Hypothalamus (tissue), 51 donors: ENCODE measurements at regions not wholly inside any gene's neighbourhood (a gene's known extent, or its start where the extent isn't known, plus 50 kb on each side); places are given as distances from the start of the nearest gene placed in this dataset.
A peak's percentile ranks its signal among the peaks of the same experiment; 100 is the strongest.
"Not testable (repeated sequence)": the region's sequence is repeated elsewhere in the genome, so short reads cannot be mapped to it uniquely, and the experiment has no call there.

Experiments used
- DNase-seq, 51 donors: peaks; one replicate each; lab custom pipeline; 2025; lab: John Stamatoyannopoulos, UW

DNA sequence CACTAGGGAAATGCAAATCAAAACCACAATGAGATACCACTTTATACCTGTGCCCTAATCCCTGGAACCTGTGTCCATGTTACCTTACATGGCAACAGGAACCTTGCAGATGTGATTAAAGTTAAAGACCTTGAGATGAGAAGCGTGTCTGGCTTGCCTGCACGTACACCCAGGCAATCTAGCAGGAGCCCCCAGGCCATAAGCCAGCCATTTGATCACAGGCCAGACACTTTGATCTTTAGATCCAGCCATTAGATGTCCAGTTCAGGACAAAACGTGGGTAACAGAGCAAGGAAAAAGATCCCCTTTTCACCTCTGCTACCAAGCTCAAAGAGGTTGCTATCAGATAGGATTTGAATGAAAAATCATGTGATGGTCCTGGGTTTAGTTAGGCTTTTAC lies 378.8 kb downstream of the BUD13 start:
- DNase-seq, result no peak

DNA sequence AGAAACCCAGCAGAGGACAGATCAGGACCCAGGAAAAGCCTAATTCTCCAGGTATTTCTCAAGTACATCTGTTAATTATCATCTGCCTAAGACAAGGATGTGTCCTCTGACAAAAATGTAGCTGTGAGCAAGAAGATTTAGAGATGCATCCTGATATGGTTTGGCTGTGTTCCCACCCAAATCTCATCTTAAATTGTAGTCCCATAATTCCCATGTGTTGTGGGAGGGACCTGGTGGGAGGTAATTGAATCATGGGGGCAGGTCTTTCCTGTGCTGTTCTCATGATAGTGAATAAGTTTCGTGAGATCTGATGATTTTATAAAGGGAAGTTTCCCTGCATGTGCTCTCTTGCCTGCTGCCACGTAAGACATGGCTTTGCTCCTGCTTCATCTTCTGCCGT lies 381.8 kb downstream of the BUD13 start:
- DNase-seq, result no peak

DNA sequence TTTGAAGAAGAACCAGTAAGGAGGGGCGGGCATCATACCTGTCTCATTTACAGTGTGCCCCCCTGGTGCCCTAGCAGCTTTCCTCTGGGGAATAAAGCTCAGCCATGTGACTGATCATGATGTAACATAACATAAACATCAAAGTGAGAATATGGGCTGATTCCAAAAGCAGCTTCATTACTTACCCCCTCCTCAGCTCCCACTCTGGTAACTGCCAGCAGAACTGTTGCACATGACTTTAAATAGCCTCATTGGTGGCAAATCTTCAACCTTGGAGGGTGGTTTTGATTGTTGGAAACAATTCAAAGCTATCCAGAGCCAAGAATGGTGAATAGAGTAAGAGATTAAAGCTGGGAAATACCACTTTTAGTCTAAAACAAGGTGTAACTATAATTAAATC lies 384.6 kb downstream of the BUD13 start:
- no peak for DNase-seq

DNA sequence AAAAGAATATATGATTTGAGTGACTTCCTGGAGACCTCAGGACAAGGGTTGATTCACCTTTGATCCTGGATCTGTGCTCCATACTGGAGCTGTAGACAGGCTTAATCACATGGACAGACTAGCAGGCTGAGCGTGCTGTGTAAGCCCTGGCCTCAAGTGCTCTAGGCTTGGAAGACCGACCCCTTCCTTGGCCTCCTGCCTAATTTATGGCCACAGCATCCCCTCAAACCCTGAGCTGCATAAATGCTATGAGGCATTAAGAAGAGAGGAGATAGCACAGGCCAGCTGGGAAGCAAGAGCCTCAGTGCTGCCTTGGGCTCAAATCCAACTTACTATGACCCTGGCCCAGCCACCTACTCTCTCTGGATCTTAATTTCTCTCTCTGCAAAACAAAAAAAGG lies 385.1 kb downstream of the BUD13 start:
- DNase-seq, result no peak

DNA sequence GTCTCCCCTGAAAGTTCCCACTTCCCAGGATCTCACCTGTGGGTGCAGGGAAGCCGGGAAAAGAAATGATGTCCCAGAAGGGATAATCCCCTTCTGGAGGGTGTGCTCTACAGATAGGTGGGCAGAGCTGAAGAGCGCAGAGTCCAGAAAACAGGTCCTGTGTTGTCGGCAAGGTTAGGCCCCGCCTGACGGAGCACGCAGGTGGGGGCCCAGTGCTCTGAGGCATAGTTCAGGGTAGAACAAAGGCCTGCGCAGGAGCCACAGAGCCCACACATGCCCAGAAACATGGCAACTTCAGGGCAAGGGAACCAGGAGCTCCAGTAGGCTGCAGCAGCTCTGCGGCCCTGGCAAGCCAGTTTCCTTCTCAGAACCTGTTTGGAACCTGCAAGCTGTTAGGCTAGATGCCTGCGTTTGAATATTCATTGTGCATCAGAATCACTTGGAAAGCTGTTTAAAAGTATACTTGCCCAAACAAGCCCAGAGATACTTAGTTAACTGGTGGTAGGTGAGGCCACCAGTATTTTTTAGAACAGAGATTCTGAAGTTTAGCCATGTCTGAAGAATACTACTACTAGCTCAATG lies 386.6 kb downstream of the BUD13 start:
- DNase-seq, result no peak

DNA sequence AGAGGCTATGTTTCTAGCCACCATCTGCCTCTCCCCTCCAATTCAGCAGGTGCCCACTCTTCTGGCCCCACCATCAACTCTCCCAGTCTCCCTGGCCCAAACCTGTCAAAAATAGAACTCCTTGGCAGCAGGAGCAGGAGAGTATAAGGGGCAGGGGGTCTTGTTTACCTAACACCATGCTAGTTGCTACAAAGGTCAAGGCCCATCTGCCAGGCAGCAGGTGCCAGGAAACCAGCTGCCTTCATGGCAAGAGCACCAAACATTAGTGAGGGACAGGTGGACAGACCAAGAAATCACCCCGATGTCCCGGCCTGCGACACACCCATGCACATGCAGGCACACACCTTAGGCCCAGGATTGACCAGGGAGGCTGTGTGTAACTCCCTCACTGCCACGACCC lies 387.9 kb downstream of the BUD13 start:
- DNase-seq, result no peak

DNA sequence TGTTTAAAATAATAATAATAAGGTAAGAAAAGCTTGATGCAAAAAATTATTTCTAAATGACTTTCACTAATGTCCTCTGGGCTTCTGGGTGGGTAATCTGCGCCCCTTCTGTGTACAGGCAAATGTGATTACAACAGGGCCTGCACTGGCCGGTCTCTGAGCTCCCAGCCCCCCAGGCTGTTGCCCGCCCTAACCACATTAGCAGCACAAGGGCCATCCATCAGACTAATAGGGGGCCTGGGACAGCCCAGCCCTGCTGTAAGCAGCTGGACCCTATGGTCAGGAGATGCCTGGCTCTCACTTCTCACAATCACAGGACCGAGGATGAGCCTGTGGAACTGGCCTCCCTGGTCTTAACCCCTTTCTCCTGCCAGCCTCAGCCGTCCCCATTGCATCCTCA lies 388.4 kb downstream of the BUD13 start:
- no peak for DNase-seq

DNA sequence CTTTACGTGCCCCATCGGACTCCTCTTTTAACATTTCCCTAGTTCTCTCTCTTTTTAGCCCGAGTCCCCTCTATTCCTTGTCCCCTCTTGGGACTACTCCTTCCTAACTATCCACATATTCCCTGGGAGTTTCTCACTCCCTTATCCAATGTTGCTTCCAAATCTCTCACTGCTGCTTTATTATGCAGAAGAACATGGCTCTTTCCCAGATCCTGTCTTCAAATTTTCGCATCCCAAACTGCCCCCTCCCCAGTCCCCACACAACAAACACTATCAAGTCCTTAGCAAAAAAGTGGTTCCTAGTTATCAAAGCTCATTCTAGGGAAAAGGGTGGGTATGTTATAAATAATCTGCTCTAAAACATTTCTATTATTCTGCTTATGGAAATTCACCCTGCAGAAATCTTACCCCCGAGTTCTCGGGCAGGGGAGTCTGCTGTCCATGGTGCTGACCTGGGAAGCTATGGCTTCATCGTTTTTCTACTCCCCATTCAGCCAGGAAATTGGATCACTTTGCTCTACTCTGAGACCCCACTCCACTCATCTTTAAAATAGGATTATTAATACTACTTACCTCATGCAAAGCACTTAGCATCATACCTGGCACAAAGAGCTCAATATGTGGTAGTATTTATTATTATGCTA lies 393.5 kb downstream of the BUD13 start:
- no peak for DNase-seq

DNA sequence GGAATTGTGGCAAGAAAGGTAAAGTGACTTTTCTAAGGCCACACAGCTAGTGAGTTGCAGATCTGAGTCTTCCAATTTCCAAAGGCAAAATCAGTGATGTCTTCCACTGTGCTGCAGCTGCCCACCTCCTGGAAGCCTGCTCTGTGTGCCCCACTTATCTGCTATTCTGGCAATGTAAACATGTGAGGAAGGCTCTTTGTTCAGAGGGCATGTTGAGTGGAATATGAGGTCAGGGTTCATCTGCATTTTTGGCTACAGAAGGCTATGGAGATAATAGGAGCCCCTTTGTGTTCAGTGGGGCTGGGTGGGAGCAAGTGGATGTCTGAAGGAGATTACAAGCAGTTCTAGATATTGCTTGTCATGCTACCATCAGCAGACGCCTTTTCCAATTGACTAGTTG lies 396.2 kb downstream of the BUD13 start:
- DNase-seq, result no peak

DNA sequence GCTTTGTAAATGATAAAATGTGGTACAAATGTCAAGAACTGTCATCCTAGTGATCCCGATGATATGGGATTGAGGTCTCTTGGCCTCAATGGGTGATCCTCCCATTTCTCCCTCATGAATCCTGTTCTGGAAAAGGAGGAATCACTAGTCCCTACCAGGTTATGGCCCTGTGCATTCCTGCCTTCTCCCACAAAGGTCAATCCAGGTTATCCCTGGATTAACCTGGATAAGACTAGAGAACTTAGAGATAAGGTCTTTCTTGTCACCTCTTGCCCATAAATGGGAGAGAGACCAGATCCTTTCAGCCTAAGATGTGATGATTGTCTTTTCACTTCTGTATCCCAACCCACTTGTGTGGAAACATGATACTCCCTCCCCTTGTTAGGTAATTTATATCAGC lies 396.7 kb downstream of the BUD13 start:
- no peak for DNase-seq

DNA sequence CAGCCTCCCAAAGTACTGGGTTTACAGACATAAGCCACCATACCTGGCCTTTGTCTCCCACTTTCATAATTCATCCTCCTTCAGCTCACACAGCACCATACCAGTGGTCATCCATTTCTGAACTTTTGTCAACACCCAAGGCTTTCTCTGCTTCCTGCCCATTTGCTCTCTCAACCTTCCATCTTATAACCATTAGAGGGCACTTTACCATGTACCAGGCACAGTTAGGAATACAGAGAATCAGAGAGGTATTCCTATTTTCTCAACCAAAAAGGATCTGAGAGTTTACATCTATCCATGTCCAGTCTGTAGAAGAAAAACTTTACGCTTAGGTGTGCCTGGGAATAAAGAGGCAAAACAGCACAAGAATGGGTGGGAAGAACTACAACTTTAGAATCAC lies 397.6 kb downstream of the BUD13 start:
- DNase-seq, result no peak

DNA sequence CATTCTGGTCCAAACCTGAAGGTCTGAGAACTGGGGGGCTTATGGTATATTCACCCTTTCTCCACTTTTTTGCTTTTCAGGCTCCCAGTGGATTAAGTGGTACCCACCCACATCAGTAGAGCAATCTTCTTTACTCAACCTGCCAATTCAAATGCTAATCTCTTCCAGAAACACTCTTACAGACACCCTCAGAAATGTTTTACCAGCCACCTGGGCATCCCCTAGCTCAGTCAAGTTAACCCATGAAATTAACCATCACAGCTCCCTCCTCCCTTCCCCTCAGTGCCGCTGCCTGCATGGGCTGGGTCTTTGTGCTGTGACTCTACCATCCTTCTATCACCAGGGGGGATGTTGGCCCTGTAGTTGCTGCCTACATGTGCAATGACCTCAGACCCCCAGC lies 398.7 kb downstream of the BUD13 start:
- DNase-seq, result no peak

DNA sequence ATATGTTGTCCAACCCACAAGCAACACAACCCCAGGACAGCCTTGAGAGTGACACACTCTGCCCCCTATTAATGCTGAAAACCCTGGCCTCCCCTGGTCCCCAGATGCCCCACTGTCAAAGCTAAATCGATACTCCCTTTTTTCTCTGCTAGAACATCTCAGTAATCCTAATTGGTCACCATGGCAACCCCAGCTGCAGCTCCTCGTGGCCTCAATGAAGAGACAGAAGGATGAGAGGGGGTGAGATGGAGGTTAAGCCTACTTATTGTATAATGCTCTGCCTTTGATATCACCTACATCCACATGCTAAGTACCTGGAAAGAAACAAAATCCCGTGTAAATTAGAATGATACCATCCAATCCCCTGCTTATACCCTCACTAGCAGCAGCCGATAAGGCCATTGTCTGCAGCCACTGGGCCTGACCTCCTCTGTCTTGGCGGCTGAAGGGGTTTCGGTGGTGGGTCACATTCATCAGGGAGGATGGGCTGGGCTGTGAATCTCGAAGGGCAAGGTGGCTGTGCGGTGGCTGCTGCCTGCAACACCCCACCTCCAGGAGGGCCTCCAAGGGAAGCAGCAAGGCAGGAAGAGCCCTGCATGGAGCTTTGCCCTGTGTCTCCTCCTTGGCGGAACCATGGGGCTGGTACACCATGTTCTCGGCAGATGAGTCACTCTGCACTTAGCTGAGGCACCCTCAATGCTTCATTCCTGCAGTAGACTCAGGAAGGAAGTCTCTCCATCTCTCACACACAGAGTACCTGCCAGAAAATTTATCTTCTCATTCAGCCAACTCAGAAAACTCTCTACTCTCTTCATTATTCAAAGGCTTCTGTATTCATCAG lies 399.5 kb downstream of the BUD13 start:
- DNase-seq, result peak in 14 of 51 donors; percentile 4 to 72 (median 14)

DNA sequence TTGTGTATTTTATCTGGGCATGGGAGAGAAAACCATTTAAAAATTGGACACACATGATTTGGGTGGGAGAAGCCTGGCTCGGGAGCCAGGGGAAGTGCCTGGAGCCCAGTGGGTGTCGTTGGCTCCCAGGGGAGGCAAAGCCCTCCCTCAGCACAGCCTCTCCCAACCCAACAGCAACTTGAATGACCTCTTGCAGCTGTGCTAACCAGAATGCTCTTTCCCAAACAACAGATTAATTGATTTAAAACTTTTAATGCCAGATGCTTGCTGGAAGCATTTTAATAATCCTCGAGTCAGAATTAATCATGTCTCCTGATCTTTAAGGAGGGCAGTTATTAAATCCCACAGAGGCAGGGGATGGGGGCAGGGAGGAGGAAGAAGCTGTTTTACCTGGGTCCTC lies 401.6 kb downstream of the BUD13 start:
- no peak for DNase-seq

DNA sequence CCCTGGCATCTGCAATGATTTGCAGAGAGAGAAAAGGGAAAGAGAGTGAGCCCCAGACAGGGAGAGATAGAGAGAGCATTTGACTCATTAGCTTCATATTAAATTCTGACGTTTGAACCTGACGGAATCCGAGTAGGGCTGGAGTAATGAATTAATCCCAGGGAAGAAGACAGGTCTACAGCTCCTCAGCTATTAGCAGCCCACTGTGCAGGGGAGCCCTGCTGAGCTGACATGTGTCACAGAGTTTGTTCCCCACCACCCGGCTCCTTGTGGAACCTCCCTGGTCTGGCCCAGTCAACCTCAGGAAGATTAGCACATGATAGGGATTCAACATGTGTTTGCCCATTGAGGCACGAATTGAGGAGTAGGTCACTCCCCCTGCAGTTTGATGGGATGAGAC lies 404.0 kb downstream of the BUD13 start:
- DNase-seq, result no peak

DNA sequence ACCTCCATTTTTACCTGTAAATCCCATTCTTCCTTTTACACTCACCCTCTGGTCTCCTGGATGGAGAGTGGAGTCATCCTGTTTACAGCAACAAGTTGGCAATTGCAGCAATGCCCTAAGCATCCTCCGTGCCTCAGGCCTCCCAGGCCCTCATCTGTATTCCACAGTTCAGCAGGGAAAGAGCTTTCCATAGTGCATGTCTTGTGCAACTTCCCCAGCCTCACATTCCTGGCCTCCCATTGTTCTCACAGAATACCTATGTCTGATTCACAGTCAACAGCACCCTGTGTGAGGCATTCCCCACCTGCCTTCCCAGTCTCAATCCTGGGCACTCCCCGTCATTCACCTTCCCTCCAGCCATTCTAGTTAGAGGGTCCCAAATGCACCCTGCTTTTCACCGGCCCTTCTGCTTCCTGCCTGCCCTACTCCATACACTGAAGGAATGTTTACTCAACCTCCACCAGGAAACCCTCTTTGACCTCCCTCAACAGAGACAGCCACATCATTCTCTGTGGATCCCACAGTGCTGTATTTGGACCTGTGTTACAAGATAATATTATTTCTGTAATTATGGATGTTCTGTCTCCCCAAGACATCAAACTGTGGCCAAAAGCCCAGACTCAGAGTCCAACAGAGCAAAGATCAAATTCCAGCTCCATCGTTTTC lies 405.7 kb downstream of the BUD13 start:
- DNase-seq, result no peak

DNA sequence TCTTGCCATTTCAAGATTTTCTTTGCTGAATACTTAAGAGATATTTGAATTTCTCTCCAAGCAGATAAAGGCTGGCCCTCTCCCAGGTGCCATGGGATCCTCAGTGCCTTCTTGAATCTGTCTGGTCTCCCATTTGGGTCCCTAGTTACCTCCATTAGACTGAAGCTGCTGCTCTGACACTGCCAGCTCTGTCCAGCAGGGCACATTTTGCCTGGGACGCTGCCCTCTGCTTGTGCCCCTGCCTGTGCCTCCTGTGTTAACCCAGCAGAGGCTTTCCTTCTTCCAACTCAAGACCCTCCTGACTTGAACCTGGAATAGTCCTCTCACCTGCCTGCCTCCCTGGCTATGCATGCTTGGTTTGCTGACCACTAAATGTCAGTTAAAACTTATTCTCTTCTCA lies 406.3 kb downstream of the BUD13 start:
- DNase-seq, result no peak

DNA sequence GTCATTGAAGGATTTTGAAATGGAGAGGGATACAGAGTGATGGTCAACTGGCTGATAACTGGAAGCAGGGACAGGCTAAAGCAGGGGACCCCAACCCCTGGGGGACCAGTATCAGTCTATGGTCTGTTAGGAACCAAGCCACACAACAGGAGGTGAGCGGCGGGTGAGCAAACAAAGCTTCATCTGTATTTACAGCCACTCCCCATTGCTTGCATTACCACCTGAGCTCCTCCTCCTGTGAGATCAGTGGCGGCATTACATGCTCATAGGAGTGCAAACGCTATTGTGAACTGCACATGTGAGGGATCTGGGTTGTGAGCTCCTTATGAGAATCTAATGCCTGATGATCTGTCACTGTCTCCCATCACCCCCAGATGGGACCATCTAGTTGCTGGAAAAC lies 407.9 kb downstream of the BUD13 start:
- DNase-seq, result not testable (repeated sequence)

DNA sequence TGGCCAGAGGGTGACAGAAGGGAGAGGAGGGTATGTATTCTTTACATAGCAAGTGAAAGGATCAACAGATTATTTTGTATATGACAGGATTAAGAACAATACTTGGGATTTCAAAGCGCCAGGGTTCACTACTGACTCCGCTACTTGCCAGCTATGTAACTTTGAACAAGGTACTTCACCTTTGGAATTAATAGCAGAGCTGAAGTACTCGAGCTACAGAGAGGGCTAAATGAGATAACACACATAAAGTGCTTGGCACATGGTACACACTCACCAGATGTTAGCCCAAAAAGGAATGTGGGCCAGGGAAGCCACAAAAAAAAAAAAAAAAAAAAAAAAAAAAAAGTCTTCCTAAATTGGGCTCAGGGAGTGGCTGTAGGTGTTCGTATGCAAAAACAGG lies 408.4 kb downstream of the BUD13 start:
- no peak for DNase-seq

DNA sequence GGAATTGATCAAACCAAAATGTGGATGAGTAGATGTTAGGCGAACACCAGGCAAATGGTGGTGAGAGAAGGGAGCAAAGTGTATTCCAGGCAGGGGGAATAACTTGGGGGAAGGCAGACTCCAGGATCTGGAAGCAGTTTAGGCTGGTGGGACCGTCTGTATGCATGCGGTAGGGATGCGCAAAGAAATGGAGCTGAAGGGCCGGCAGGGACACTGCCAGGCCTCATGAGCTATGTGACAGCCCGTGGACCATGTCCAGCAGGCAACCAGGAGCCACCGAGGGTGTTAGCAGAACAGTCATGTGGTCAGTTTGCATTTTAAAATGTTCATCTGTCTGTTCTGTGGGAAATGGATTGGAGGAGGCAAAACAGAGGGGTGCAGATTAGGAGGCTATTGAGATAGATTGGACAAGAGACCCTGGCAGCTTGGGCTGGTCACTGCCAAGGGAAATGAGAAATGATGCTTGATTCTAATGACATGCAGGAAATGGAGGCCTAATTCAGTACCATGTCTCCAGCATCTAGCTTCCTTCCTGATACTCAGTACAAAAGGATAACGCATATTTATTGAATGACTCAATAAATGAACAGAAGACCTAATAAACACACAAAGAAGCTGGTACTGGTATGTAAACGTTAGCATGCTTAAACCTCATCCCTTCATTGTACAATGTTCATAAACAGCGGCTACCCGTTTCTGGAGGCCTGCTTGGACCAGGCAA lies 412.4 kb downstream of the BUD13 start:
- DNase-seq, result no peak
